ENCODE measurements at regions not wholly inside any gene's neighbourhood (a gene's known extent, or its start where the extent isn't known, plus 50 kb on each side); places are given as distances from the start of the nearest gene placed in this dataset.

DNA sequence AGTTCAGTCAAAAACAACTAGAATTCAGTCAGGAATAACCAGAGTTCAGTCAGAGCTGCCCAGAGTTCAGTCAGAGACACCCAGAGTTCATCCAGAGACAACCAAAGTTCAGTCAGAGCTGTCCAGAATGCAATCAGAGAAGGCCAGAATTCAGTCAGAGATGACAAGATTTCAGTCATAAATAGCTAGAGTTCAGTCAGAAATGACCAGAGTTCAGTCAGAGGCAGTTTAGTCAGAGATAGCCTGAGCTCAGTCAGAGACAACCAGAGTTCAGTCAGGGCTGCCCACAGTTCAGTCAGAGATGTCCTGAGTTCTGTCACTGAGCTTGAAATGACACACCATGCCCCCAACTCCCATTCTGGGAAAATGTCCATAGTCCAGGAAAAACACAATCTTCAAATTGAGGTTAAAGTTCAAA, 1102.8 kb downstream of the BCL11B start:
- intact Hi-C loops (cut with DNase I), result no loop called here
- FAIRE-seq (no peak), DNase-seq (no peak)

DNA sequence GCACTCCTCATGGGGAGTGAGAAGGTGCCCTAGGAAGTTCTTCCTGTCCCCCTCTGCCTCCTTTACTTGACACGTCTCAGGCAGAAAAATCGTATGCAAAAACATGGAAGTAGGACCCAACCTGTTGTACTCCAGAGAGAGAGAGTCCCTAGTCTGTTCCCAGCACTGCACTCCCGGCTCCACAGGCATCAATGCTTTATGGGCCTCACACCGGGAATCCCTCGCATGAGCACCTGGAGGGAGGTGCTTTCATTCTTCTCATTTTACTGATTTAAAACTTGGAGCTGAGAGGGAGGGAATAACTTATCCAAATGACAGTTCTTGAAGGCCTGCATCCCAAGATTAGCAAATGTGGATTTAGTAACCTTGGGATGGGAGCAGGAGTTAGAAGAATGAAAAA, 1101.4 kb downstream of the BCL11B start:
- H3K27me3 ChIP-seq (ENCODE audit: control insufficient read depth, insufficient read depth, low read length), result no peaks in the 10 kb centered on the region
- intact Hi-C loops (cut with DNase I), result no loop called here
- DNase-seq, result peak in 3 of 5 donors; percentile 48 to 72 (median 51)
- no peaks in the 10 kb centered on the region for H3K4me1 ChIP-seq (ENCODE audit: control insufficient read depth in 2 of 3, insufficient read depth in 2 of 3, low read depth in 1 of 3, low read length in 3 of 3)
- H3K9ac ChIP-seq (ENCODE audit: low read length in 3 of 3), result no peak overlapping the region
- no peaks in the 10 kb centered on the region for H3K9me3 ChIP-seq (ENCODE audit: control insufficient read depth in 2 of 3, insufficient read depth in 1 of 3, low read length in 3 of 3)
- FAIRE-seq, result no peak
- TF ChIP-seq, protein P1, sequence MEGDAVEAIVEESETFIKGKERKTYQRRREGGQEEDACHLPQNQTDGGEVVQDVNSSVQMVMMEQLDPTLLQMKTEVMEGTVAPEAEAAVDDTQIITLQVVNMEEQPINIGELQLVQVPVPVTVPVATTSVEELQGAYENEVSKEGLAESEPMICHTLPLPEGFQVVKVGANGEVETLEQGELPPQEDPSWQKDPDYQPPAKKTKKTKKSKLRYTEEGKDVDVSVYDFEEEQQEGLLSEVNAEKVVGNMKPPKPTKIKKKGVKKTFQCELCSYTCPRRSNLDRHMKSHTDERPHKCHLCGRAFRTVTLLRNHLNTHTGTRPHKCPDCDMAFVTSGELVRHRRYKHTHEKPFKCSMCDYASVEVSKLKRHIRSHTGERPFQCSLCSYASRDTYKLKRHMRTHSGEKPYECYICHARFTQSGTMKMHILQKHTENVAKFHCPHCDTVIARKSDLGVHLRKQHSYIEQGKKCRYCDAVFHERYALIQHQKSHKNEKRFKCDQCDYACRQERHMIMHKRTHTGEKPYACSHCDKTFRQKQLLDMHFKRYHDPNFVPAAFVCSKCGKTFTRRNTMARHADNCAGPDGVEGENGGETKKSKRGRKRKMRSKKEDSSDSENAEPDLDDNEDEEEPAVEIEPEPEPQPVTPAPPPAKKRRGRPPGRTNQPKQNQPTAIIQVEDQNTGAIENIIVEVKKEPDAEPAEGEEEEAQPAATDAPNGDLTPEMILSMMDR (IDR thresholded peaks at IDR 0.05; ENCODE audit: borderline replicate concordance, extremely low read depth, insufficient read depth), result no peak
- no peak overlapping the region for H3K4me3 ChIP-seq (ENCODE audit: low read length in 3 of 3)
- H3K36me3 ChIP-seq (ENCODE audit: control insufficient read depth in 2 of 3, insufficient read depth in 3 of 3, low read length in 3 of 3), result no peaks in the 10 kb centered on the region
- no peak overlapping the region for H3K27ac ChIP-seq (ENCODE audit: low read depth in 2 of 2, low read length in 2 of 2)

More for the DNA sequence above, 1102.8 kb downstream of the BCL11B start:
- Histone ChIP-seq H3K4me1 (ENCODE audit: control insufficient read depth in 2 of 3, insufficient read depth in 2 of 3, low read depth in 1 of 3, low read length in 3 of 3) (no peaks in the 10 kb centered on the region), H3K27ac (ENCODE audit: low read depth in 2 of 2, low read length in 2 of 2) (no peak overlapping the region), H3K4me3 (ENCODE audit: low read length in 3 of 3) (no peak overlapping the region), H3K36me3 (ENCODE audit: control insufficient read depth in 2 of 3, insufficient read depth in 3 of 3, low read length in 3 of 3) (no peaks in the 10 kb centered on the region), H3K27me3 (ENCODE audit: control insufficient read depth, insufficient read depth, low read length) (no peaks in the 10 kb centered on the region), H3K9ac (ENCODE audit: low read length in 3 of 3) (no peak overlapping the region), H3K9me3 (ENCODE audit: control insufficient read depth in 2 of 3, insufficient read depth in 1 of 3, low read length in 3 of 3) (no peaks in the 10 kb centered on the region)
- TF ChIP-seq, protein P1 (IDR thresholded peaks at IDR 0.05; ENCODE audit: borderline replicate concordance, extremely low read depth, insufficient read depth), result no peak

DNA sequence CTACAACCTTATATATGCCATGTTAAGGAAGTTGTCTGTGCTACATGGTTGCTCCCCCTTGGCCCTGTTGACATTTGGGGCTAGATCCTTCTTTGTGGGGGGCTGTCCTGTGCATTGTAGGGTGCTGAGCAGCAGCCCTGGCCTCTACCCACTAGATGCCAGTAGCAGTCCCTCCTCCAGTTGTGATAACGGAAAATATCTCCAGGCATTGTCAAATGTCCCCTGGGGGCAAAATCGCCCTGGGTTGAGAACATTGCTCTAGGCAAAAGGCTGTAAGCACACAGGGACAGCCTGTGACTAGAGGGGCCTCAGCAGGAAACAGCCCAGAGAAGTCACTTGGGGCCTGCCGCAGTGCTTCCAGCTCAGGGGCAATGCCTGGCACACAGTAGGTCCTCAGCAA, 1100.3 kb downstream of the BCL11B start:
- Histone ChIP-seq H3K36me3 (ENCODE audit: control insufficient read depth in 2 of 3, insufficient read depth in 3 of 3, low read length in 3 of 3) (no peaks in the 10 kb centered on the region), H3K27ac (ENCODE audit: low read depth in 2 of 2, low read length in 2 of 2) (no peak overlapping the region), H3K4me3 (ENCODE audit: low read length in 3 of 3) (no peak overlapping the region), H3K9me3 (ENCODE audit: control insufficient read depth in 2 of 3, insufficient read depth in 1 of 3, low read length in 3 of 3) (no peaks in the 10 kb centered on the region), H3K27me3 (ENCODE audit: control insufficient read depth, insufficient read depth, low read length) (no peaks in the 10 kb centered on the region), H3K9ac (ENCODE audit: low read length in 3 of 3) (no peak overlapping the region), H3K4me1 (ENCODE audit: control insufficient read depth in 2 of 3, insufficient read depth in 2 of 3, low read depth in 1 of 3, low read length in 3 of 3) (no peaks in the 10 kb centered on the region)
- FAIRE-seq (no peak), DNase-seq (no peak)
- intact Hi-C loops (cut with DNase I), result no loop called here
- TF ChIP-seq, protein P1 (IDR thresholded peaks at IDR 0.05; ENCODE audit: borderline replicate concordance, extremely low read depth, insufficient read depth), result no peak

DNA sequence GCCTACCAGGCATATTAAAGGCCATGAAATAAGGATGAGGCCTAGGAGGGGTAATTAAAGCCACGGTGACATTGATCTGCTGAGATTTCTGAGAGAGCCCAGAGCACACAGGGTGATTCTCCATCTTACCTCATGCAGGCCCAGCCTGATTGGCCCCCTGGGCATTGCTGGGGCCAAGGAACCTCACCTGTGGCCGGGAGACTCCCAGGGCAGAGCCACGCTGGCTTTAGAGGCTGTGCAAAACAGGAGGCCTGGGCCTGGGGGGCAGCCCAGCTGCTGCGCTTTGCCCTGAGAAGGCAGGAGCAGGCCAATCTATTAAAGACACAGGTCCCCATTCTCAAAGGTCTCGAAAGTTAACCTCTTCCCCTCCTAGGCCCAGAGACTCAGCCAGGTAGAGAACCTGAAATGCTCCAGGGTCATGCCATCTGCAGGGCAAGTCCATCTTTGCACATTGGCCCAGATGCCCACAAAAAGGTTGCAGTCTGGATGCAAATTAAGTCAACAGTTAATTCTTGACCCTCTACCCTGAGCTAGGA, 1099.7 kb downstream of the BCL11B start:
- FAIRE-seq, result no peak
- Histone ChIP-seq H3K27me3 (ENCODE audit: control insufficient read depth, insufficient read depth, low read length) (no peaks in the 10 kb centered on the region), H3K27ac (ENCODE audit: low read depth in 2 of 2, low read length in 2 of 2) (no peak overlapping the region), H3K4me3 (ENCODE audit: low read length in 3 of 3) (no peak overlapping the region), H3K9ac (ENCODE audit: low read length in 3 of 3) (no peak overlapping the region), H3K9me3 (ENCODE audit: control insufficient read depth in 2 of 3, insufficient read depth in 1 of 3, low read length in 3 of 3) (no peaks in the 10 kb centered on the region), H3K4me1 (ENCODE audit: control insufficient read depth in 2 of 3, insufficient read depth in 2 of 3, low read depth in 1 of 3, low read length in 3 of 3) (no peaks in the 10 kb centered on the region), H3K36me3 (ENCODE audit: control insufficient read depth in 2 of 3, insufficient read depth in 3 of 3, low read length in 3 of 3) (no peaks in the 10 kb centered on the region)
- TF ChIP-seq, protein P1 (IDR thresholded peaks at IDR 0.05; ENCODE audit: borderline replicate concordance, extremely low read depth, insufficient read depth), result no peak
- DNase-seq, result no peak
- intact Hi-C loops (cut with DNase I), result no loop called here

All from kidney (tissue), 13 donors.